Nephron (organoid): ENCODE measurements at regions not wholly inside any gene's neighbourhood (a gene's known extent, or its start where the extent isn't known, plus 50 kb on each side); places are given as distances from the start of the nearest gene placed in this dataset.

ENCODE experiments used
- H3K27ac Mint-ChIP-seq, 3 experiments: 2 replicates each; pipeline ENCODE4 v1.8.0; 2020; ENCODE audit warnings: mixed read lengths in 3 of 3, mild to moderate bottlenecking in 2 of 3, moderate library complexity in 1 of 3
- H3K27me3 Mint-ChIP-seq: 2 replicates; pipeline ENCODE4 v1.8.0; 2021; ENCODE audit warnings: low read depth, mild to moderate bottlenecking, moderate library complexity, mixed read lengths
- H3K36me3 Mint-ChIP-seq: 2 replicates; pipeline ENCODE4 v1.8.0; 2020; ENCODE audit warnings: low read depth, mixed read lengths
- H3K4me1 Mint-ChIP-seq: 2 replicates; pipeline ENCODE4 v1.8.0; 2020; ENCODE audit warnings: mixed read lengths
- H3K4me3 Mint-ChIP-seq, 3 experiments: 2 replicates each; pipeline ENCODE4 v1.8.0; 2020; ENCODE audit warnings: mild to moderate bottlenecking in 3 of 3, mixed read lengths in 3 of 3, moderate library complexity in 2 of 3
- H3K9me3 Mint-ChIP-seq: 2 replicates; pipeline ENCODE4 v1.8.0; 2020; ENCODE audit warnings: mixed read lengths
- CTCF ChIP-seq, 3 experiments: fragments of 200-600 bp; sonication (generic); IDR thresholded peaks; one replicate each; pipeline ENCODE4 v1.5.0; 2021; ENCODE audit warnings: antibody characterized with exemption in 3 of 3; ENCODE audit not compliant: unreplicated experiment in 3 of 3

- Mint-ChIP-seq H3K27ac (no peak overlapping the region), H3K4me1 (no peaks in the 10 kb centered on the region), H3K27me3 (peaks cover 4% of the 10 kb centered on the region), H3K36me3 (no peaks in the 10 kb centered on the region), H3K9me3 (no peaks in the 10 kb centered on the region), H3K4me3 (no peak overlapping the region)
- TF ChIP-seq CTCF (IDR thresholded peaks at IDR 0.05; ENCODE audit: unreplicated experiment in 3 of 3) = no peak
Observed at GRCh38 chr15:47378527-47378926, 338.8 kb upstream of the SEMA6D start.

- H3K4me1 Mint-ChIP-seq = peaks cover 15% of the 10 kb centered on the region
- TF ChIP-seq CTCF (IDR thresholded peaks at IDR 0.05; ENCODE audit: unreplicated experiment in 3 of 3) = no peak
- H3K27me3 Mint-ChIP-seq = no peaks in the 10 kb centered on the region
- H3K36me3 Mint-ChIP-seq = no peaks in the 10 kb centered on the region
- H3K4me3 Mint-ChIP-seq = no peak overlapping the region
- no peaks in the 10 kb centered on the region for H3K9me3 Mint-ChIP-seq
- H3K27ac Mint-ChIP-seq = no peak overlapping the region
Observed at GRCh38 chr15:47383102-47383501, 334.2 kb upstream of the SEMA6D start.

GRCh38 chr15:47383801-47384200, 333.5 kb upstream of the SEMA6D start:
- no peak for TF ChIP-seq CTCF (IDR thresholded peaks at IDR 0.05; ENCODE audit: unreplicated experiment in 3 of 3)
- H3K4me1 Mint-ChIP-seq = peaks cover 15% of the 10 kb centered on the region
- no peaks in the 10 kb centered on the region for H3K9me3 Mint-ChIP-seq
- H3K27ac Mint-ChIP-seq = peak overlapping the region in 1 of 3 experiments; percentile 57
- no peaks in the 10 kb centered on the region for H3K36me3 Mint-ChIP-seq
- H3K27me3 Mint-ChIP-seq = no peaks in the 10 kb centered on the region
- H3K4me3 Mint-ChIP-seq = no peak overlapping the region

GRCh38 chr15:47384341-47384740, 333.0 kb upstream of the SEMA6D start:
- no peak for TF ChIP-seq CTCF (IDR thresholded peaks at IDR 0.05; ENCODE audit: unreplicated experiment in 3 of 3)

GRCh38 chr15:47384776-47385175, 332.5 kb upstream of the SEMA6D start:
- Mint-ChIP-seq H3K27ac (peak overlapping the region; percentile 47 to 83 (median 57)), H3K4me1 (peaks cover 15% of the 10 kb centered on the region), H3K27me3 (no peaks in the 10 kb centered on the region), H3K9me3 (no peaks in the 10 kb centered on the region), H3K36me3 (no peaks in the 10 kb centered on the region), H3K4me3 (no peak overlapping the region)
- no peak for TF ChIP-seq CTCF (IDR thresholded peaks at IDR 0.05; ENCODE audit: unreplicated experiment in 3 of 3)

More at GRCh38 chr15:47384341-47384740, 333.0 kb upstream of the SEMA6D start:
- H3K4me1 Mint-ChIP-seq = peaks cover 15% of the 10 kb centered on the region
- no peaks in the 10 kb centered on the region for H3K27me3 Mint-ChIP-seq
- no peaks in the 10 kb centered on the region for H3K9me3 Mint-ChIP-seq
- no peaks in the 10 kb centered on the region for H3K36me3 Mint-ChIP-seq
- peak overlapping the region; percentile 47 to 83 (median 57) for H3K27ac Mint-ChIP-seq
- H3K4me3 Mint-ChIP-seq = no peak overlapping the region

GRCh38 chr15:47386459-47386858, 330.8 kb upstream of the SEMA6D start:
- Mint-ChIP-seq H3K4me3 (no peak overlapping the region), H3K9me3 (no peaks in the 10 kb centered on the region), H3K27ac (no peak overlapping the region), H3K36me3 (no peaks in the 10 kb centered on the region), H3K4me1 (peaks cover 21% of the 10 kb centered on the region), H3K27me3 (no peaks in the 10 kb centered on the region)
- TF ChIP-seq CTCF (IDR thresholded peaks at IDR 0.05; ENCODE audit: unreplicated experiment in 3 of 3) = no peak
